Transverse colon (tissue), 4 donors: ENCODE measurements at regions not wholly inside any gene's neighbourhood (a gene's known extent, or its start where the extent isn't known, plus 50 kb on each side); places are given as distances from the start of the nearest gene placed in this dataset.
A peak's percentile ranks its signal among the peaks of the same experiment; 100 is the strongest.
"Not testable (repeated sequence)": the region's sequence is repeated elsewhere in the genome, so short reads cannot be mapped to it uniquely, and the experiment has no call there.

Source experiments
- DNase-seq: peaks from one replicate; pipeline ENCODE4 v3.0.0-alpha.2; 2019
- H3K27ac ChIP-seq, 4 donors: fragments of 200-600 bp; sonication (generic); 2 replicates each; pipeline ENCODE4 v1.5.1; 2016 to 2018; ENCODE audit warnings: inconsistent platforms in 4 of 4
- H3K27me3 ChIP-seq: fragments of 200-600 bp; sonication (generic); 2 replicates; pipeline ENCODE4 v1.5.1; 2017; ENCODE audit warnings: inconsistent platforms
- H3K36me3 ChIP-seq, 4 donors: fragments of 200-600 bp; sonication (generic); 2 replicates each; pipeline ENCODE4 v1.5.1; 2017 to 2019; ENCODE audit warnings: inconsistent platforms in 4 of 4
- H3K4me1 ChIP-seq, 4 donors: fragments of 200-600 bp; sonication (generic); 2 replicates each; pipeline ENCODE4 v1.5.1; 2017 to 2020; ENCODE audit warnings: inconsistent platforms in 4 of 4
- H3K4me3 ChIP-seq, 4 donors: fragments of 200-600 bp; sonication (generic); 1 replicate in 1 of 4; 2 replicates in 3 of 4; pipeline versions ENCODE4 v1.5.1 to v1.6.1; 2017 to 2019; ENCODE audit warnings: inconsistent platforms in 4 of 4
- H3K9me3 ChIP-seq, 2 donors: fragments of 200-600 bp; sonication (generic); 2 replicates each; pipeline ENCODE4 v1.5.1; 2017 to 2019; ENCODE audit warnings: inconsistent platforms in 2 of 2
- CTCF ChIP-seq, 5 experiments: fragments of 200-600 bp in 3 of 5; fragments of 450-650 bp in 2 of 5; sonication (generic) in 3 of 5; IDR thresholded peaks; 1 replicate in 2 of 5; 2 replicates in 3 of 5; pipeline ENCODE4 v1.5.1; 2016 to 2017; ENCODE audit warnings: antibody characterized with exemption in 5 of 5, inconsistent platforms in 3 of 5, mild to moderate bottlenecking in 2 of 5, moderate library complexity in 1 of 5
- EP300 ChIP-seq: sonication (generic); formaldehyde crosslinking; IDR thresholded peaks from one replicate; pipeline ENCODE4 v1.6.1; 2017; ENCODE audit warnings: antibody characterized with exemption, low read depth
- POLR2A ChIP-seq: fragments of 450-650 bp; IDR thresholded peaks from one replicate; pipeline ENCODE4 v1.6.1; 2016; ENCODE audit warnings: antibody characterized with exemption, mild to moderate bottlenecking, moderate library complexity
- POLR2AphosphoS5 ChIP-seq, 3 donors: sonication (generic); formaldehyde crosslinking; IDR thresholded peaks; one replicate each; pipeline ENCODE4 v1.6.1; 2016; ENCODE audit warnings: antibody characterized with exemption in 3 of 3
- WGBS, 2 donors: methylation state at CpG; one replicate each; pipeline ENCODE4 v1.1.5; 2018; ENCODE audit warnings: low coverage in 1 of 2; 5-methylcytosine and 5-hydroxymethylcytosine counted together
- in situ Hi-C, 4 donors: fragments of 200-750 bp; cut with MboI; loops; one replicate each; pipeline versions ENCODE4 v1.15.0 to v1.15.1; 2017; ENCODE audit warnings: low sequenced_read_pairs in 3 of 4, low pct_ligation_motif_present in 1 of 4, low pct_unique_long_range_greater_than_20kb in 1 of 4
- intact Hi-C: fragments of 100-400 bp; cut with DNase I; formaldehyde crosslinking; loops from one replicate; pipeline ENCODE4 v1.15.1; 2023; ENCODE audit warnings: low total_unique reads

- in situ Hi-C loops (no loop called here), intact Hi-C loops (no loop called here)
- no peak for TF ChIP-seq CTCF (IDR thresholded peaks at IDR 0.05)
- no peak for TF ChIP-seq POLR2A
- TF ChIP-seq POLR2AphosphoS5 (IDR thresholded peaks at IDR 0.05), result no peak
- no peak for TF ChIP-seq EP300
- Histone ChIP-seq H3K9me3 (no peaks in the 10 kb centered on the region), H3K27ac (no peak overlapping the region), H3K4me1 (no peaks in the 10 kb centered on the region), H3K36me3 (no peaks in the 10 kb centered on the region), H3K27me3 (peaks cover 38% of the 10 kb centered on the region), H3K4me3 (no peak overlapping the region)
- 54 to 59% methylated on average over 17 to 18 of the region's 18 CpGs for WGBS, 2 donors
- DNase-seq, result no peak
Observed at GRCh38 chr1:161427733-161428516, 60.2 kb upstream of the CFAP126 start.

GRCh38 chr1:161422914-161423313 is 55.2 kb upstream of the CFAP126 start:
- H3K27ac ChIP-seq, H3K4me3 ChIP-seq, DNase-seq, H3K36me3 ChIP-seq, in situ Hi-C loops, H3K9me3 ChIP-seq, H3K4me1 ChIP-seq, intact Hi-C loops: not testable (repeated sequence)
- WGBS, 2 donors, result 85% methylated on average over 4 of the region's 33 CpGs; no CpG with 5 or more reads in 1 of the 2 donors
- peaks cover 19% of the 10 kb centered on the region for H3K27me3 ChIP-seq

- H3K36me3 ChIP-seq, result no peaks in the 10 kb centered on the region
- no peaks in the 10 kb centered on the region for H3K9me3 ChIP-seq
- in situ Hi-C loops (no loop called here), intact Hi-C loops (no loop called here)
- DNase-seq, result no peak
- no peak for TF ChIP-seq CTCF (IDR thresholded peaks at IDR 0.05)
- TF ChIP-seq POLR2A, result no peak
- TF ChIP-seq POLR2AphosphoS5 (IDR thresholded peaks at IDR 0.05), result no peak
- TF ChIP-seq EP300, result no peak
- H3K4me1 ChIP-seq, result peaks cover 0 to 3% (median 0%) of the 10 kb centered on the region in 4 donors
- WGBS, 2 donors, result 60 to 74% methylated on average over 6 to 9 of the region's 9 CpGs
- peak overlapping the region in 1 of 4 donors; percentile 23 for H3K4me3 ChIP-seq
- no peak overlapping the region for H3K27ac ChIP-seq
- peaks cover 5% of the 10 kb centered on the region for H3K27me3 ChIP-seq
Observed at GRCh38 chr1:161421456-161421855, 53.8 kb upstream of the CFAP126 start.

GRCh38 chr1:161420763-161421455 is 53.2 kb upstream of the CFAP126 start:
- Histone ChIP-seq H3K4me3 (no peak overlapping the region), H3K27me3 (no peaks in the 10 kb centered on the region), H3K4me1 (peaks cover 0 to 3% (median 0%) of the 10 kb centered on the region in 4 donors), H3K27ac (no peak overlapping the region), H3K9me3 (no peaks in the 10 kb centered on the region), H3K36me3 (no peaks in the 10 kb centered on the region)
- intact Hi-C loops (no loop called here), in situ Hi-C loops (no loop called here)
- 83 to 87% methylated on average over 15 to 24 of the region's 24 CpGs for WGBS, 2 donors
- no peak for TF ChIP-seq POLR2A
- TF ChIP-seq POLR2AphosphoS5 (IDR thresholded peaks at IDR 0.05), result no peak
- no peak for TF ChIP-seq CTCF (IDR thresholded peaks at IDR 0.05)
- TF ChIP-seq EP300, result no peak
- no peak for DNase-seq

- H3K4me1 ChIP-seq, H3K27me3 ChIP-seq, H3K36me3 ChIP-seq, H3K9me3 ChIP-seq, H3K27ac ChIP-seq, H3K4me3 ChIP-seq, DNase-seq, in situ Hi-C loops: not testable (repeated sequence)
- intact Hi-C loops, result loop anchor here (5.0 kb wide), 1 partner anchor 260 kb away; no protein-coding TSS in a partner anchor
- 79% methylated on average over 4 of the region's 4 CpGs for WGBS, 2 donors
Observed at GRCh38 chr1:161417536-161417935, 49.9 kb upstream of the CFAP126 start.
